HG03108 (cell line): ENCODE measurements at regions not wholly inside any gene's neighbourhood (a gene's known extent, or its start where the extent isn't known, plus 50 kb on each side); places are given as distances from the start of the nearest gene placed in this dataset.
"Not testable (repeated sequence)": the region's sequence is repeated elsewhere in the genome, so short reads cannot be mapped to it uniquely, and the experiment has no call there.

ENCODE experiments used
- ATAC-seq: cut with Tn5 transposase; IDR thresholded peaks from one replicate; pipeline ENCODE4 v1.9.1; 2021; ENCODE audit warnings: moderate library complexity; ENCODE audit not compliant: unreplicated experiment

DNA sequence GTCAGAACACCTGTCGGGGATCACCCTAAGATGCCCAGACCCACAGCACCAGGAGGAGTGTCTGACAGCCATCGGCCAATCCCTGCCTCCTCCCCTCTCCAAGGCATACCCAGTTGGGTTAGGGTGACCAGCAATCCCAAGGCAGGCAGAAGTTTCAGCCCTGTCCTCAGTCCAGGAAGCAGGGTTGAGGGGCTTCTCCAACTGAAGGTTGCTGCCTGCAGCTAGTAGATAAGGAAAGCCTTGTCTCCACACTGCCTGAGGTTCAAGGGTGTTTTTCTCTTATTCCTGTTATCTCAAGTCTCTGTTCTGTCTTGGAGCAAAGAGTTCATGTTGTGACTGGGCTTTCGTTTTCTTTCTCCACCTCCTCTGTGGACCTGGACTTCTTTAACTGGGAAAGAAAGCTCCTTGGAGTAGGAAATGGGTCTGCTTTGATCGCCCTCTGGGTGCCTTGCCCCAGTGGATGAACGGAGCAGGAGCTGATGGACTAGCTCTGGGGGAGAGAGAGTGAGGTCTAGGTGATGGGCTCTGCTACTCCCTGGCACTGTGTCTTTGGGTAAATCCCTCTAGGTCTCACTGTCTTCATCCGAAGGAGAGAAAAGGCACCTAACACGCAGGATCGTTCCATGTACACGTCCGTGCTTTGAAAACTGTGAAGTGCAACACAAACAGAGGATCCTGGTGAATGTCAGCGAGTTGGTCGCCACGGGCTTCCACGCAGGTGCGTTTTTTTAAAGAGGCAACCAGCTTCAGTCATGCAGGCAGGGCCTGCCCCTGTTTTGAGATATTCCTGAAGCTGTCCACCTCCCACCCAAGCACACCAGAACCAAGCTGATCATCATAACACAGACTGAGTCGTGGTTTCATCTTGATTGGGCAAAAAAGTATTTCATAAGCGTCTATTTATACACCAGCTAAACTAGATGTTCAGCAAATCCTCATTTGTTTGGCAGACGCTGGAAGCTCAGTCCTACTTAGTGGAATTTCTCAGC is 52.5 kb upstream of the FOXN3 start:
- no peak for ATAC-seq

DNA sequence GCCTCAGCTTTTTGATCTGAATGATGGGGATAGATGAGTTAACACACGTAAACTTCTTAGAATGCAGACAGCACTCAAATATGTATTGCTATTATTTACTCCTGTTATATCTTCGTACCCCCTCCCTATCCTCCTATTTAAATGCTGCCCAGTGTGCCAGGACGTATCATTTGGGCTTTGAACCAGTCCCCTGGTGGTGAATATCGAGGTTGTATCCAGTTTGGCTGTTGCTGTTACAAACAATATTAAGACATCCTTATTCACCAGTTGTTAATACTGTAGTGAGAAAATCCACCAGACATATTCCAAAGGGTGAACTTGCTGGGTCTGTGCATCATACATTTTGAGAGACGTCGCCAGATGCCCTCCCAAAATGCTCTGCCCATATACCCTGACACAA is 51.5 kb upstream of the FOXN3 start:
- ATAC-seq, result no peak

DNA sequence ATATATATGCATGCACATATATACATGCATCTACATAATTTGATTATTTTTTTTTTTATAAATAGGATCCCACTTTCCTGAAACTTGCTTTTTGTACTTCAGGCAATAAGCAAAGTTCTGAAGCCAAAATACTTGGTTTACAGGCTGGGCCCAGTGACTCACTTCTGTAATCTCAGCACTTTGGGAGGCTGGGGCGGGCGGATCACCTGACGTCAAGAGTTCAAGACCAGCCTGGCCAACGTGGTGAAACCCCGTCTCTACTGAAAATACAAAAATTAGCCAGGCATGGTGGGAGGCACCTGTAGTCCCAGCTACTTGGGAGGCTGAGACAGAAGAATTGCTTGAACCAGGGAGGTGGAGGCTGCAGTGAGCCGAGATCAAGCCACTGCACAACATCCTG is 51.0 kb upstream of the FOXN3 start:
- not testable (repeated sequence) for ATAC-seq

DNA sequence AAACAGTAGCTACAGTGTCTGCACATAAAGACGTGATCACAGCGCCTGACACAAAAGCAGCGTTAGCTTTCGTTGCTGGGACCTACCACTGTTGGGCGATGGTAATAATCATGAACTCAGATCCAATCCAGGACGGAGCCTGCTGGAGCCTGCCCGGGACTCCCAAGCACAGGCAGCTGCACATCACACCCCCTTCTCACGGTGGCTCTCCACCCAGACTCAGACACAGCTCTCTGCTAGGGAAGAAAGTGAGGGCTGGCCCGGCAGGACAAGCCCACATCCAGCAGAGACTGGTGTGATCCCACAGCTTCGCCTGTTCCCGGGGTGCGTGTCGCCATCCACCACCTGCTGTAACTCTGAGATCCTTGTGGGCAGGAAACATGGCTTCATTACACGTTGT is 49.9 kb upstream of the FOXN3 start:
- ATAC-seq, result no peak
